SK-MEL-5 (cell line): ENCODE measurements at regions not wholly inside any gene's neighbourhood (a gene's known extent, or its start where the extent isn't known, plus 50 kb on each side); places are given as distances from the start of the nearest gene placed in this dataset.

Experiments
- DNase-seq: peaks from one replicate; pipeline ENCODE4 v3.0.0-alpha.2; 2016; ENCODE audit warnings: low read depth, low spot score
- in situ Hi-C: cut with HindIII; loops from 2 replicates; pipeline ENCODE4 v1.10.0; 2016; ENCODE audit warnings: low sequenced_read_pairs, high pct_unique_total_duplicates, low pct_unique_long_range_greater_than_20kb
- small RNA-seq, 2 experiments: library from RNA; depleted of rRNA; stranded (forward); fragments of <200 nt; gene quantifications; one replicate each; pipeline ENCODE3, GENCODE V24; 2014

GRCh38 chrX:39998636-39999406, 98.9 kb downstream of the BCOR start:
- in situ Hi-C loops = no loop called here
- DNase-seq = no peak

Small RNA genes in the stretch of these regions (small RNA-seq; reads per million reads assigned to genes)
- gene MIR1587 (0 reads per million in 2 experiments), gene MIR3937 (0 reads per million in 2 experiments), gene RN7SL732P (0 to 0.14 reads per million in 2 experiments), gene RNU6-591P (0 reads per million in 2 experiments)
